ENCODE measurements at regions not wholly inside any gene's neighbourhood (a gene's known extent, or its start where the extent isn't known, plus 50 kb on each side); places are given as distances from the start of the nearest gene placed in this dataset.

DNA sequence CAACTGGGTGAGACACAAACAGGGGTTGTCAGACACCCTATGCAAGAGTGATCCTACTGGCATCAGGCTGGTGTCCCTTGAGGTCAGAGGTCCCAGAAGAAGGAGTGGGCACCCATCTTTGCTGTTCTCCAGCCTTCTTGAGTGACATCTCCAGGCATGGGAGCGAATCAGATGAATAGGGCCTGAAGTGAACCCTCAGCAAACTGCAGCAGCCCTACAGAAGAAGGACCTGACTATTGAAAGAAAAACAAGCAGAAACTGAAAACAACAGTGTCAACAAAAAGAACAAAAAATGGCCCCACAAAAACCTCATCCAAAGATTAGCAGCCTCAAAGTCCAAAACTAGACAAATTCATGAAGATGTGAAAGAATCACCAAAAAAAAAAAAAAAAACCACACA, 1229.7 kb upstream of the CRIM1 start:
- Histone ChIP-seq H3K27ac (replicated peaks) (no peak overlapping the region), H3K27me3 (ENCODE audit: insufficient read depth, poor library complexity, severe bottlenecking) (no peaks in the 10 kb centered on the region), H3K4me3 (replicated peaks; ENCODE audit: insufficient read depth, low read length) (no peak overlapping the region)
- TF ChIP-seq SPI1 (IDR thresholded peaks at IDR 0.05; ENCODE audit: borderline replicate concordance, low read depth) (no peak), POLR2AphosphoS5 (IDR thresholded peaks at IDR 0.05; ENCODE audit: low read depth) (no peak), GABPA (IDR thresholded peaks at IDR 0.05; ENCODE audit: low read depth) (no peak)
- TF ChIP-seq, protein P1, sequence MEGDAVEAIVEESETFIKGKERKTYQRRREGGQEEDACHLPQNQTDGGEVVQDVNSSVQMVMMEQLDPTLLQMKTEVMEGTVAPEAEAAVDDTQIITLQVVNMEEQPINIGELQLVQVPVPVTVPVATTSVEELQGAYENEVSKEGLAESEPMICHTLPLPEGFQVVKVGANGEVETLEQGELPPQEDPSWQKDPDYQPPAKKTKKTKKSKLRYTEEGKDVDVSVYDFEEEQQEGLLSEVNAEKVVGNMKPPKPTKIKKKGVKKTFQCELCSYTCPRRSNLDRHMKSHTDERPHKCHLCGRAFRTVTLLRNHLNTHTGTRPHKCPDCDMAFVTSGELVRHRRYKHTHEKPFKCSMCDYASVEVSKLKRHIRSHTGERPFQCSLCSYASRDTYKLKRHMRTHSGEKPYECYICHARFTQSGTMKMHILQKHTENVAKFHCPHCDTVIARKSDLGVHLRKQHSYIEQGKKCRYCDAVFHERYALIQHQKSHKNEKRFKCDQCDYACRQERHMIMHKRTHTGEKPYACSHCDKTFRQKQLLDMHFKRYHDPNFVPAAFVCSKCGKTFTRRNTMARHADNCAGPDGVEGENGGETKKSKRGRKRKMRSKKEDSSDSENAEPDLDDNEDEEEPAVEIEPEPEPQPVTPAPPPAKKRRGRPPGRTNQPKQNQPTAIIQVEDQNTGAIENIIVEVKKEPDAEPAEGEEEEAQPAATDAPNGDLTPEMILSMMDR (IDR thresholded peaks at IDR 0.05; ENCODE audit: insufficient read depth, low read length): no peak
- TF ChIP-seq, protein P2, sequence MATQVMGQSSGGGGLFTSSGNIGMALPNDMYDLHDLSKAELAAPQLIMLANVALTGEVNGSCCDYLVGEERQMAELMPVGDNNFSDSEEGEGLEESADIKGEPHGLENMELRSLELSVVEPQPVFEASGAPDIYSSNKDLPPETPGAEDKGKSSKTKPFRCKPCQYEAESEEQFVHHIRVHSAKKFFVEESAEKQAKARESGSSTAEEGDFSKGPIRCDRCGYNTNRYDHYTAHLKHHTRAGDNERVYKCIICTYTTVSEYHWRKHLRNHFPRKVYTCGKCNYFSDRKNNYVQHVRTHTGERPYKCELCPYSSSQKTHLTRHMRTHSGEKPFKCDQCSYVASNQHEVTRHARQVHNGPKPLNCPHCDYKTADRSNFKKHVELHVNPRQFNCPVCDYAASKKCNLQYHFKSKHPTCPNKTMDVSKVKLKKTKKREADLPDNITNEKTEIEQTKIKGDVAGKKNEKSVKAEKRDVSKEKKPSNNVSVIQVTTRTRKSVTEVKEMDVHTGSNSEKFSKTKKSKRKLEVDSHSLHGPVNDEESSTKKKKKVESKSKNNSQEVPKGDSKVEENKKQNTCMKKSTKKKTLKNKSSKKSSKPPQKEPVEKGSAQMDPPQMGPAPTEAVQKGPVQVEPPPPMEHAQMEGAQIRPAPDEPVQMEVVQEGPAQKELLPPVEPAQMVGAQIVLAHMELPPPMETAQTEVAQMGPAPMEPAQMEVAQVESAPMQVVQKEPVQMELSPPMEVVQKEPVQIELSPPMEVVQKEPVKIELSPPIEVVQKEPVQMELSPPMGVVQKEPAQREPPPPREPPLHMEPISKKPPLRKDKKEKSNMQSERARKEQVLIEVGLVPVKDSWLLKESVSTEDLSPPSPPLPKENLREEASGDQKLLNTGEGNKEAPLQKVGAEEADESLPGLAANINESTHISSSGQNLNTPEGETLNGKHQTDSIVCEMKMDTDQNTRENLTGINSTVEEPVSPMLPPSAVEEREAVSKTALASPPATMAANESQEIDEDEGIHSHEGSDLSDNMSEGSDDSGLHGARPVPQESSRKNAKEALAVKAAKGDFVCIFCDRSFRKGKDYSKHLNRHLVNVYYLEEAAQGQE (IDR thresholded peaks at IDR 0.05; ENCODE audit: insufficient replicate concordance, low read depth): no peak
- DNase-seq (ENCODE audit: low read depth in 1 of 2, low spot score in 1 of 2): no peak

DNA sequence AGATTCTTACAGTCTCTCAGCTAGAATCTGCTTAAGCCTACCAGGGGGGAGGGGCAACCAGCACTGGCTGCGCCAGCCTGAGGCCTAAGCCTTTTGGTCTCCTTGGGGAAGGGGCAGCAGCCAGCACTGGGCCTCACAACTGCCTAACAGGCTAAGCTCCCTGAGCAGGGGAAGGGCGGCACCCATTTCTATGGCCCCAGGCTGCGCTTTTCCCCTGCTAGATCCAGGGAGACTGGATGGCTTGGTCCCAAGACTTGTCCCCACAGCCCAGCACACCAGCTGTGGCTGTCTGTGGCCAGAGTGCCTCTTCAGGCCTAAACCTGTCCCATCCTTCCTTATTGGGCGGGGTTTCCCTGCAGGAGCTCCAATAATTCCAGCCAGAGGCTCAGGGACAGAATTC, 1230.3 kb upstream of the CRIM1 start:
- no peak for DNase-seq (ENCODE audit: low read depth in 1 of 2, low spot score in 1 of 2)
- Histone ChIP-seq H3K4me3 (replicated peaks; ENCODE audit: insufficient read depth, low read length) (no peak overlapping the region), H3K27me3 (ENCODE audit: insufficient read depth, poor library complexity, severe bottlenecking) (no peaks in the 10 kb centered on the region), H3K27ac (replicated peaks) (no peak overlapping the region)
- TF ChIP-seq, protein P2 (IDR thresholded peaks at IDR 0.05; ENCODE audit: insufficient replicate concordance, low read depth): no peak
- TF ChIP-seq POLR2AphosphoS5 (IDR thresholded peaks at IDR 0.05; ENCODE audit: low read depth): no peak
- TF ChIP-seq GABPA (IDR thresholded peaks at IDR 0.05; ENCODE audit: low read depth): no peak
- TF ChIP-seq, protein P1 (IDR thresholded peaks at IDR 0.05; ENCODE audit: insufficient read depth, low read length): no peak
- no peak for TF ChIP-seq SPI1 (IDR thresholded peaks at IDR 0.05; ENCODE audit: borderline replicate concordance, low read depth)

DNA sequence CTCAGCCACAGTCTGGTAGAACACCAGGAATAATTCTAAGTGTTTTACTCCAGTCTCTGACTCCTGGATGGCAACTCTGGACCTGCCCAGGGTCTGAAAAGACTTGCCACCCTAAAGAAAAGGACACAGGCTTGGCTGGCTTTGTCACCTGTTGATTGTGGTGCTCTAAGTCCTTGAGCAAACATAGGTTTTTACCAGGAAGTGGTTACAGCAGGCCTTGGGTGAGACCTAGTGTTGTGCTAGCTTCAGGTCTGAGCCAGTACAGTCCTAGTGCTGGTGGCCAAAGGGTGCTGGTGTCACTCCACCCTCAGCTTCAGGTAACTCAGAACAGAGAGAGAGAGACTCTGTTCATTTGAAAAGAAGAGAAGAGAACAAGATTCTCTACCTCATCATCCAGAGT, 1239.4 kb upstream of the CRIM1 start:
- no peak for DNase-seq (ENCODE audit: low read depth in 1 of 2, low spot score in 1 of 2)
- TF ChIP-seq, protein P2 (IDR thresholded peaks at IDR 0.05; ENCODE audit: insufficient replicate concordance, low read depth): no peak
- TF ChIP-seq SPI1 (IDR thresholded peaks at IDR 0.05; ENCODE audit: borderline replicate concordance, low read depth) (no peak), POLR2AphosphoS5 (IDR thresholded peaks at IDR 0.05; ENCODE audit: low read depth) (no peak), GABPA (IDR thresholded peaks at IDR 0.05; ENCODE audit: low read depth) (no peak)
- TF ChIP-seq, protein P1 (IDR thresholded peaks at IDR 0.05; ENCODE audit: insufficient read depth, low read length): no peak
- Histone ChIP-seq H3K27ac (replicated peaks) (no peak overlapping the region), H3K27me3 (ENCODE audit: insufficient read depth, poor library complexity, severe bottlenecking) (no peaks in the 10 kb centered on the region), H3K4me3 (replicated peaks; ENCODE audit: insufficient read depth, low read length) (no peak overlapping the region)

Measured in HL-60 (cell line).